DND-41 (cell line): ENCODE measurements at regions not wholly inside any gene's neighbourhood (a gene's known extent, or its start where the extent isn't known, plus 50 kb on each side); places are given as distances from the start of the nearest gene placed in this dataset.

Source experiments
- ATAC-seq: fragments of 200-7000 bp; cut with Tn5 transposase; 3 replicates; pipeline ENCODE4 v1.9.1; 2021; ENCODE audit warnings: low read depth; ENCODE audit not compliant: insufficient read depth
- DNase-seq: peaks from one replicate; pipeline ENCODE4 v3.0.0-alpha.2; 2020
- H2AFZ ChIP-seq: 2 replicates; pipeline ENCODE4 v1.6.0; 2012; ENCODE audit warnings: low read depth, low read length
- H3K27ac ChIP-seq: 2 replicates; pipeline ENCODE4 v1.5.1; 2012; ENCODE audit warnings: low read length, inconsistent platforms
- H3K27me3 ChIP-seq: fragments of 200-600 bp; sonication (generic); 2 replicates; pipeline ENCODE4 v1.6.0; 2012; ENCODE audit warnings: low read length, mild to moderate bottlenecking, inconsistent platforms; ENCODE audit not compliant: insufficient read depth, poor library complexity
- H3K36me3 ChIP-seq: 2 replicates; pipeline ENCODE4 v1.5.1; 2012; ENCODE audit warnings: low read length, inconsistent platforms; ENCODE audit not compliant: insufficient read depth
- H3K4me1 ChIP-seq: 2 replicates; pipeline ENCODE4 v1.5.1; 2012; ENCODE audit warnings: mild to moderate bottlenecking, low read length; ENCODE audit not compliant: insufficient read depth
- H3K4me2 ChIP-seq: 2 replicates; pipeline ENCODE4 v1.6.0; 2012; ENCODE audit warnings: mild to moderate bottlenecking, moderate library complexity, low read length, inconsistent platforms; ENCODE audit not compliant: insufficient read depth
- H3K4me3 ChIP-seq, 2 experiments: fragments of 200-600 bp in 1 of 2; shearing (Covaris generic) in 1 of 2; 2 replicates each; pipeline ENCODE4 v1.5.1; 2012 to 2016; ENCODE audit warnings: inconsistent platforms in 2 of 2, low read length in 2 of 2, mild to moderate bottlenecking in 2 of 2, low read depth in 1 of 2, moderate library complexity in 1 of 2
- H3K79me2 ChIP-seq: 2 replicates; pipeline ENCODE4 v1.6.0; 2012; ENCODE audit warnings: low read length, inconsistent platforms; ENCODE audit not compliant: insufficient read depth
- H3K9ac ChIP-seq: 2 replicates; pipeline ENCODE4 v1.6.0; 2012; ENCODE audit warnings: low read depth, mild to moderate bottlenecking, inconsistent platforms, low read length, moderate library complexity
- H3K9me3 ChIP-seq: 2 replicates; pipeline ENCODE4 v1.5.1; 2012; ENCODE audit warnings: low read length, moderate library complexity, mild to moderate bottlenecking, inconsistent platforms; ENCODE audit not compliant: insufficient read depth, severe bottlenecking
- H4K20me1 ChIP-seq: 2 replicates; pipeline ENCODE4 v1.6.0; 2012; ENCODE audit warnings: low read length; ENCODE audit not compliant: insufficient read depth
- CTCF ChIP-seq: IDR thresholded peaks from 2 replicates; pipeline ENCODE4 v1.5.1; 2012; ENCODE audit warnings: borderline replicate concordance, low read length, moderate library complexity, mild to moderate bottlenecking; ENCODE audit not compliant: poor library complexity, severe bottlenecking; ENCODE audit errors: extremely low read depth
- EZH2 ChIP-seq: IDR thresholded peaks from 3 replicates; pipeline ENCODE4 v1.6.1; 2012; ENCODE audit warnings: borderline replicate concordance, low read depth, mild to moderate bottlenecking, moderate library complexity, low read length, inconsistent platforms; ENCODE audit not compliant: severe bottlenecking

GRCh38 chr2:848099-848498 is 102.5 kb upstream of the SNTG2 start:
- no peak overlapping the region for H3K9ac ChIP-seq
- ATAC-seq (peak; percentile 22; the same call in 1 of the 3 replicates), DNase-seq (no peak)
- H3K9me3 ChIP-seq: peaks cover 22% of the 10 kb centered on the region
- no peaks in the 10 kb centered on the region for H3K27me3 ChIP-seq
- H3K4me2 ChIP-seq: no peak overlapping the region
- H3K79me2 ChIP-seq: no peaks in the 10 kb centered on the region
- no peak overlapping the region for H3K4me3 ChIP-seq
- H4K20me1 ChIP-seq: no peaks in the 10 kb centered on the region
- no peak overlapping the region for H3K27ac ChIP-seq
- 0 out of 2 replicates have a peak, but pooled peaks cover 2% of the 10 kb centered on the region for H3K4me1 ChIP-seq
- no peak for TF ChIP-seq EZH2
- TF ChIP-seq CTCF: no peak
- no peak overlapping the region for H2AFZ ChIP-seq
- H3K36me3 ChIP-seq: peaks cover 31% of the 10 kb centered on the region

GRCh38 chr2:847669-848068 is 103.0 kb upstream of the SNTG2 start:
- no peaks in the 10 kb centered on the region for H4K20me1 ChIP-seq
- no peak overlapping the region for H3K4me3 ChIP-seq
- TF ChIP-seq EZH2: no peak
- no peak for TF ChIP-seq CTCF
- H3K27me3 ChIP-seq: no peaks in the 10 kb centered on the region
- H3K9me3 ChIP-seq: peaks cover 22% of the 10 kb centered on the region
- ATAC-seq (no peak), DNase-seq (no peak)
- H3K9ac ChIP-seq: no peak overlapping the region
- H3K4me2 ChIP-seq: no peak overlapping the region
- peaks cover 27% of the 10 kb centered on the region for H3K36me3 ChIP-seq
- 0 out of 2 replicates have a peak, but pooled peaks cover 2% of the 10 kb centered on the region for H3K4me1 ChIP-seq
- no peaks in the 10 kb centered on the region for H3K79me2 ChIP-seq
- no peak overlapping the region for H2AFZ ChIP-seq
- no peak overlapping the region for H3K27ac ChIP-seq

GRCh38 chr2:844715-845114 is 105.9 kb upstream of the SNTG2 start:
- TF ChIP-seq EZH2 (no peak), CTCF (no peak)
- ATAC-seq (no peak), DNase-seq (no peak)
- Histone ChIP-seq H3K27me3 (no peaks in the 10 kb centered on the region), H3K4me1 (no peaks in the 10 kb centered on the region), H2AFZ (no peak overlapping the region), H3K36me3 (no peaks in the 10 kb centered on the region), H3K27ac (no peak overlapping the region), H3K4me2 (no peak overlapping the region), H3K9me3 (peaks cover 3% of the 10 kb centered on the region), H3K79me2 (no peaks in the 10 kb centered on the region), H3K4me3 (no peak overlapping the region), H4K20me1 (no peaks in the 10 kb centered on the region), H3K9ac (no peak overlapping the region)

GRCh38 chr2:842151-842803 is 108.4 kb upstream of the SNTG2 start:
- Histone ChIP-seq H3K79me2 (no peaks in the 10 kb centered on the region), H3K4me3 (no peak overlapping the region), H3K36me3 (no peaks in the 10 kb centered on the region), H3K9ac (no peak overlapping the region), H4K20me1 (no peaks in the 10 kb centered on the region), H3K27ac (no peak overlapping the region), H3K4me2 (no peak overlapping the region), H3K4me1 (no peaks in the 10 kb centered on the region), H3K9me3 (no peaks in the 10 kb centered on the region), H3K27me3 (no peaks in the 10 kb centered on the region), H2AFZ (no peak overlapping the region)
- no peak for DNase-seq
- TF ChIP-seq CTCF (no peak), EZH2 (no peak)
- ATAC-seq: no peak
